MCF 10A (cell line): ENCODE measurements at regions not wholly inside any gene's neighbourhood (a gene's known extent, or its start where the extent isn't known, plus 50 kb on each side); places are given as distances from the start of the nearest gene placed in this dataset.

Source experiments
- BruUV-seq: library from RNA; stranded (reverse); fragments of 400-500 nt; replicated peaks from 2 replicates; lab custom pipeline; 2021; lab: Mats Ljungman, UMichigan
- CTCF ChIA-PET: fragments of 300-600 bp; sonication (Branson Sonifier 250); formaldehyde crosslinking; extraction: SDS; loops from one replicate; lab custom pipeline; 2021; ENCODE audit warnings: antibody characterized with exemption, inconsistent platforms; lab: Yijun Ruan, JAX
- POLR2A ChIA-PET: fragments of 300-600, 350-650 bp; sonication (Branson Sonifier 250); formaldehyde crosslinking; extraction: SDS; loops from one replicate; lab custom pipeline; 2020; ENCODE audit warnings: antibody characterized with exemption, inconsistent platforms; lab: Yijun Ruan, JAX
- DNase-seq: peaks from one replicate; pipeline ENCODE4 v3.0.0-alpha.2; 2018; ENCODE audit not compliant: unreplicated experiment
- H3K27ac Mint-ChIP-seq: one replicate; pipeline ENCODE4 v1.8.0; 2022; ENCODE audit warnings: mild to moderate bottlenecking, low read depth, mixed read lengths; ENCODE audit not compliant: unreplicated experiment
- H3K27me3 Mint-ChIP-seq: one replicate; pipeline ENCODE4 v1.8.0; 2022; ENCODE audit warnings: mixed read lengths; ENCODE audit not compliant: insufficient read depth, unreplicated experiment
- H3K36me3 Mint-ChIP-seq: one replicate; pipeline ENCODE4 v1.8.0; 2022; ENCODE audit warnings: mild to moderate bottlenecking, moderate library complexity, mixed read lengths; ENCODE audit not compliant: insufficient read depth, unreplicated experiment
- H3K4me1 Mint-ChIP-seq: one replicate; pipeline ENCODE4 v1.8.0; 2022; ENCODE audit warnings: mixed read lengths; ENCODE audit not compliant: insufficient read depth, unreplicated experiment
- H3K4me3 Mint-ChIP-seq: one replicate; pipeline ENCODE4 v1.8.0; 2022; ENCODE audit warnings: mild to moderate bottlenecking, moderate library complexity, mixed read lengths; ENCODE audit not compliant: unreplicated experiment
- H3K9me3 Mint-ChIP-seq: one replicate; pipeline ENCODE4 v1.8.0; 2022; ENCODE audit warnings: mixed read lengths; ENCODE audit not compliant: unreplicated experiment
- CTCF ChIP-seq: fragments of 200-600 bp; IDR thresholded peaks from one replicate; pipeline ENCODE4 v1.8.0; 2022; ENCODE audit warnings: antibody characterized with exemption, mild to moderate bottlenecking; ENCODE audit not compliant: unreplicated experiment
- intact Hi-C: fragments of 100-400 bp; cut with micrococcal nuclease; formaldehyde crosslinking; loops from 2 replicates; pipeline ENCODE4 v1.14.1; 2022

- Mint-ChIP-seq H3K9me3 (no peaks in the 10 kb centered on the region), H3K27ac (no peak overlapping the region), H3K4me1 (no peaks in the 10 kb centered on the region), H3K27me3 (no peaks in the 10 kb centered on the region), H3K36me3 (no peaks in the 10 kb centered on the region), H3K4me3 (no peak overlapping the region)
- BruUV-seq, result no TSS peak
- DNase-seq, result peak; percentile 18
- intact Hi-C loops, result no loop called here
- POLR2A ChIA-PET, result interaction anchor here (0.9 kb wide), 1 partner anchor 11 kb away, joined by 4 read pairs; no protein-coding TSS in a partner anchor
- TF ChIP-seq CTCF, result no peak
- CTCF ChIA-PET, result no interaction called here
Observed at GRCh38 chr5:21219251-21219650, 1231.3 kb upstream of the CDH18 start.

GRCh38 chr5:21212026-21212425, 1224.0 kb upstream of the CDH18 start:
- Mint-ChIP-seq H3K27me3 (no peaks in the 10 kb centered on the region), H3K4me1 (no peaks in the 10 kb centered on the region), H3K4me3 (no peak overlapping the region), H3K27ac (no peak overlapping the region), H3K36me3 (peaks cover 6% of the 10 kb centered on the region), H3K9me3 (peaks cover 7% of the 10 kb centered on the region)
- POLR2A ChIA-PET, result no interaction called here
- intact Hi-C loops, result no loop called here
- DNase-seq, result no peak
- no TSS peak for BruUV-seq
- no peak for TF ChIP-seq CTCF
- CTCF ChIA-PET, result no interaction called here

- no peak for DNase-seq
- intact Hi-C loops, result no loop called here
- ChIA-PET CTCF (interaction anchor here (0.7 kb wide), 1 partner anchor 17 kb away, joined by 3 read pairs; no protein-coding TSS in a partner anchor), POLR2A (no interaction called here)
- Mint-ChIP-seq H3K27ac (no peak overlapping the region), H3K36me3 (peaks cover 6% of the 10 kb centered on the region), H3K27me3 (no peaks in the 10 kb centered on the region), H3K9me3 (peaks cover 7% of the 10 kb centered on the region), H3K4me1 (no peaks in the 10 kb centered on the region), H3K4me3 (no peak overlapping the region)
- no peak for TF ChIP-seq CTCF
- BruUV-seq, result no TSS peak
Observed at GRCh38 chr5:21209409-21209808, 1221.4 kb upstream of the CDH18 start.

- CTCF ChIA-PET, result no interaction called here
- no peaks in the 10 kb centered on the region for H3K4me1 Mint-ChIP-seq
- intact Hi-C loops, result no loop called here
- no peaks in the 10 kb centered on the region for H3K36me3 Mint-ChIP-seq
- H3K27me3 Mint-ChIP-seq, result no peaks in the 10 kb centered on the region
- H3K27ac Mint-ChIP-seq, result no peak overlapping the region
- no TSS peak for BruUV-seq
- POLR2A ChIA-PET, result interaction anchor here (1.3 kb wide), 1 partner anchor 9 kb away, joined by 6 read pairs; no protein-coding TSS in a partner anchor
- H3K9me3 Mint-ChIP-seq, result no peaks in the 10 kb centered on the region
- no peak overlapping the region for H3K4me3 Mint-ChIP-seq
- no peak for TF ChIP-seq CTCF
- DNase-seq, result peak; percentile 5
Observed at GRCh38 chr5:21199087-21199486, 1211.1 kb upstream of the CDH18 start.
